K562 (cell line): ENCODE measurements at regions not wholly inside any gene's neighbourhood (a gene's known extent, or its start where the extent isn't known, plus 50 kb on each side); places are given as distances from the start of the nearest gene placed in this dataset.
A peak's percentile ranks its signal among the peaks of the same experiment; 100 is the strongest.

Experiments used
- ARHGAP35 ChIP-seq: fragments of 450-650 bp; IDR thresholded peaks from 2 replicates; pipeline ENCODE4 v1.6.1; 2018; ENCODE audit not compliant: partially characterized antibody
- ATF1 ChIP-seq, 2 experiments: fragments of 450-650 bp in 1 of 2; IDR thresholded peaks; 2 replicates each; pipeline ENCODE4 v1.6.1; 2016; ENCODE audit warnings: missing compliant biosample characterization in 1 of 2, missing genetic modification characterization in 1 of 2
- ATF6 ChIP-seq: sonication (generic); formaldehyde crosslinking; IDR thresholded peaks from 2 replicates; pipeline ENCODE4 v1.4.0; 2020; ENCODE audit warnings: mild to moderate bottlenecking, missing genetic modification reagents
- CCAR2 ChIP-seq: fragments of 200-400 bp; formaldehyde crosslinking; IDR thresholded peaks from 2 replicates; pipeline ENCODE4 v1.6.1; 2017; ENCODE audit warnings: mild to moderate bottlenecking, low read depth, low read length
- CREM ChIP-seq: IDR thresholded peaks from 2 replicates; pipeline ENCODE4 v1.6.1; 2014; ENCODE audit warnings: antibody characterized with exemption, low read depth
- ELF2 ChIP-seq: fragments of 250-450 bp; sonication (Bioruptor Pico); IDR thresholded peaks from 2 replicates; pipeline ENCODE4 v1.5.0; 2021; ENCODE audit warnings: mild to moderate bottlenecking
- FOS ChIP-seq: IDR thresholded peaks from 3 replicates; pipeline ENCODE4 v1.6.1; 2011; ENCODE audit not compliant: insufficient read length; ENCODE audit errors: extremely low read depth
- FOXA1 ChIP-seq: fragments of 450-650 bp; IDR thresholded peaks from 2 replicates; pipeline ENCODE4 v1.6.1; 2016; ENCODE audit warnings: mild to moderate bottlenecking, borderline replicate concordance
- FOXM1 ChIP-seq, 2 experiments: fragments of 450-650 bp in 1 of 2; sonication (generic) in 1 of 2; formaldehyde crosslinking in 1 of 2; IDR thresholded peaks; 2 replicates each; pipeline versions ENCODE4 v1.6.1 to v1.9.0; 2017 to 2022; ENCODE audit warnings: low read depth in 2 of 2, mild to moderate bottlenecking in 2 of 2, missing genetic modification reagents in 1 of 2, moderate library complexity in 1 of 2
- HDAC6 ChIP-seq: IDR thresholded peaks from 2 replicates; pipeline ENCODE4 v1.6.1; 2012; ENCODE audit warnings: low read depth, mild to moderate bottlenecking, control low read depth, inconsistent platforms, low read length, moderate library complexity
- HIVEP1 ChIP-seq: fragments of 250-450 bp; sonication (Bioruptor Pico); IDR thresholded peaks from 2 replicates; pipeline ENCODE4 v1.4.0; 2020; ENCODE audit warnings: mild to moderate bottlenecking
- MAFG ChIP-seq: fragments of 450-650 bp; conservative IDR thresholded peaks from 2 replicates; pipeline ENCODE4 v1.6.1; 2016; ENCODE audit warnings: missing genetic modification characterization, missing compliant biosample characterization
- NFRKB ChIP-seq: fragments of 450-650 bp; IDR thresholded peaks from 2 replicates; pipeline ENCODE4 v1.6.1; 2016; ENCODE audit warnings: low read depth
- PCBP1 ChIP-seq: fragments of 200-400 bp; formaldehyde crosslinking; IDR thresholded peaks from 2 replicates; pipeline ENCODE4 v1.6.1; 2018; ENCODE audit warnings: mild to moderate bottlenecking, low read depth, low read length; ENCODE audit not compliant: poor library complexity, severe bottlenecking
- PRPF4 ChIP-seq: fragments of 200-400 bp; formaldehyde crosslinking; IDR thresholded peaks from one replicate; pipeline ENCODE4 v1.6.1; 2017; ENCODE audit warnings: low read length, low read depth, mild to moderate bottlenecking; ENCODE audit not compliant: insufficient read depth, poor library complexity, severe bottlenecking
- RB1 ChIP-seq: fragments of 450-650 bp; IDR thresholded peaks from 2 replicates; pipeline ENCODE4 v1.6.1; 2017; ENCODE audit warnings: low read depth, mild to moderate bottlenecking
- TARDBP ChIP-seq: fragments of 450-650 bp; IDR thresholded peaks from 2 replicates; pipeline ENCODE4 v1.6.1; 2016
- TEAD2 ChIP-seq: fragments of 450-650 bp; IDR thresholded peaks from 2 replicates; pipeline ENCODE4 v1.6.1; 2016; ENCODE audit warnings: missing genetic modification characterization, control low read depth, missing compliant biosample characterization
- ZC3H11A ChIP-seq: IDR thresholded peaks from 2 replicates; pipeline ENCODE4 v1.6.1; 2012; ENCODE audit warnings: low read depth, low read length, improper control_type of control experiment
- ZNF23 ChIP-seq: fragments of 250-450 bp; sonication (Bioruptor Pico); IDR thresholded peaks from 2 replicates; pipeline ENCODE4 v1.4.0; 2020; ENCODE audit warnings: mild to moderate bottlenecking
- ZNF232 ChIP-seq: sonication (generic); formaldehyde crosslinking; IDR thresholded peaks from 2 replicates; pipeline ENCODE4 v1.8.0; 2022; ENCODE audit warnings: mild to moderate bottlenecking, missing genetic modification reagents
- ZNF431 ChIP-seq: sonication (generic); formaldehyde crosslinking; IDR thresholded peaks from 2 replicates; pipeline ENCODE4 v1.8.0; 2022; ENCODE audit warnings: mild to moderate bottlenecking, missing genetic modification reagents
- ZNF668 ChIP-seq: fragments of 250-450 bp; sonication (Bioruptor Pico); IDR thresholded peaks from 2 replicates; pipeline ENCODE4 v1.8.0; 2022; ENCODE audit warnings: mild to moderate bottlenecking, inconsistent platforms
- ZNF707 ChIP-seq: fragments of 250-450 bp; sonication (Bioruptor Pico); conservative IDR thresholded peaks from 2 replicates; pipeline ENCODE4 v1.8.0; 2022; ENCODE audit warnings: inconsistent platforms, mild to moderate bottlenecking, moderate library complexity
- ZNF75A ChIP-seq: fragments of 450-650 bp; formaldehyde crosslinking; IDR thresholded peaks from 2 replicates; pipeline ENCODE4 v1.4.0; 2020; ENCODE audit warnings: mild to moderate bottlenecking
- TF ChIP-seq, protein P1 (sequence below): fragments of 200-800 bp; sonication (Bioruptor generic); IDR thresholded peaks from 2 replicates; pipeline ENCODE4 v1.6.1; 2016; ENCODE audit warnings: missing genetic modification characterization, missing compliant biosample characterization

DNA sequence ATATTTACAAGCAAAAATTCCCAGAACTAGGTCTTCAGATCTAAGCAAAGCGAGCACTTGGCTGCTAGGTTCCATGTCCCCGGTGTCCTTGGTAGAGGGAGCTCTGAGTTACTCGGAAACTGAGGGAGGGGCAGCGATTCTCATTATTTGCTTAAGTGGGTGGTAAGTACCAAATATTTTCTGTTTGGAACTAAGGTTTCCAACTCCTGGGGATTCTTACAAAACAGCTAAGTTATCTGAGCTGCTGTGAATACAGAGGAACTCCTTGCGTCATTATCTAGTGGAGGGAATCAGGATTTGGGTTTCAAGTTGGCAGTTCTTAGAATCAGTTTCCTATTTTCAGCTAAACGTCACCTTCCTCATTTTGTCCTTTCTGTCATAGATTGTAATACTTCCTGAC, 76.8 kb upstream of the IKZF1 start (continued):
- TF ChIP-seq ZNF707 (CRISPR knock-in tag), result no peak
- no peak for TF ChIP-seq NFRKB
- no peak for TF ChIP-seq ZNF668
- TF ChIP-seq ATF6 (CRISPR knock-in tag), result no peak
- no peak for TF ChIP-seq ATF1 (CRISPR knock-in tag; IDR thresholded peaks at IDR 0.05)
- TF ChIP-seq ATF1 (tag; IDR thresholded peaks at IDR 0.05), result peak; percentile 41; the same call in 1 of the 2 replicates
- TF ChIP-seq RB1, result no peak
- no peak for TF ChIP-seq ARHGAP35
- no peak for TF ChIP-seq FOXA1
- TF ChIP-seq CREM, result peak; percentile 65
- TF ChIP-seq, protein P1, sequence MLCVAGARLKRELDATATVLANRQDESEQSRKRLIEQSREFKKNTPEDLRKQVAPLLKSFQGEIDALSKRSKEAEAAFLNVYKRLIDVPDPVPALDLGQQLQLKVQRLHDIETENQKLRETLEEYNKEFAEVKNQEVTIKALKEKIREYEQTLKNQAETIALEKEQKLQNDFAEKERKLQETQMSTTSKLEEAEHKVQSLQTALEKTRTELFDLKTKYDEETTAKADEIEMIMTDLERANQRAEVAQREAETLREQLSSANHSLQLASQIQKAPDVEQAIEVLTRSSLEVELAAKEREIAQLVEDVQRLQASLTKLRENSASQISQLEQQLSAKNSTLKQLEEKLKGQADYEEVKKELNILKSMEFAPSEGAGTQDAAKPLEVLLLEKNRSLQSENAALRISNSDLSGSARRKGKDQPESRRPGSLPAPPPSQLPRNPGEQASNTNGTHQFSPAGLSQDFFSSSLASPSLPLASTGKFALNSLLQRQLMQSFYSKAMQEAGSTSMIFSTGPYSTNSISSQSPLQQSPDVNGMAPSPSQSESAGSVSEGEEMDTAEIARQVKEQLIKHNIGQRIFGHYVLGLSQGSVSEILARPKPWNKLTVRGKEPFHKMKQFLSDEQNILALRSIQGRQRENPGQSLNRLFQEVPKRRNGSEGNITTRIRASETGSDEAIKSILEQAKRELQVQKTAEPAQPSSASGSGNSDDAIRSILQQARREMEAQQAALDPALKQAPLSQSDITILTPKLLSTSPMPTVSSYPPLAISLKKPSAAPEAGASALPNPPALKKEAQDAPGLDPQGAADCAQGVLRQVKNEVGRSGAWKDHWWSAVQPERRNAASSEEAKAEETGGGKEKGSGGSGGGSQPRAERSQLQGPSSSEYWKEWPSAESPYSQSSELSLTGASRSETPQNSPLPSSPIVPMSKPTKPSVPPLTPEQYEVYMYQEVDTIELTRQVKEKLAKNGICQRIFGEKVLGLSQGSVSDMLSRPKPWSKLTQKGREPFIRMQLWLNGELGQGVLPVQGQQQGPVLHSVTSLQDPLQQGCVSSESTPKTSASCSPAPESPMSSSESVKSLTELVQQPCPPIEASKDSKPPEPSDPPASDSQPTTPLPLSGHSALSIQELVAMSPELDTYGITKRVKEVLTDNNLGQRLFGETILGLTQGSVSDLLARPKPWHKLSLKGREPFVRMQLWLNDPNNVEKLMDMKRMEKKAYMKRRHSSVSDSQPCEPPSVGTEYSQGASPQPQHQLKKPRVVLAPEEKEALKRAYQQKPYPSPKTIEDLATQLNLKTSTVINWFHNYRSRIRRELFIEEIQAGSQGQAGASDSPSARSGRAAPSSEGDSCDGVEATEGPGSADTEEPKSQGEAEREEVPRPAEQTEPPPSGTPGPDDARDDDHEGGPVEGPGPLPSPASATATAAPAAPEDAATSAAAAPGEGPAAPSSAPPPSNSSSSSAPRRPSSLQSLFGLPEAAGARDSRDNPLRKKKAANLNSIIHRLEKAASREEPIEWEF (CRISPR knock-in tag), result no peak
- TF ChIP-seq ZNF75A, result no peak
- no peak for TF ChIP-seq PRPF4
- TF ChIP-seq TARDBP, result no peak
- TF ChIP-seq ZNF23, result no peak
- no peak for TF ChIP-seq ZNF232 (CRISPR knock-in tag)
- TF ChIP-seq TEAD2 (tag), result no peak
- 0 out of 2 replicates have a peak, but pooled peaks have one; percentile 42 for TF ChIP-seq FOXM1 (IDR thresholded peaks at IDR 0.05; ENCODE audit: low read depth)
- no peak for TF ChIP-seq FOXM1 (CRISPR knock-in tag; IDR thresholded peaks at IDR 0.05; ENCODE audit: low read depth)
- TF ChIP-seq CCAR2, result no peak
- no peak for TF ChIP-seq HDAC6
- TF ChIP-seq ZC3H11A, result no peak
- TF ChIP-seq ZNF431 (CRISPR knock-in tag), result no peak
- TF ChIP-seq ELF2 (CRISPR knock-in tag), result no peak
- no peak for TF ChIP-seq PCBP1
- TF ChIP-seq FOS, result no peak
- TF ChIP-seq HIVEP1 (CRISPR knock-in tag), result no peak
- TF ChIP-seq MAFG (tag), result no peak
